GM18517 (cell line): ENCODE measurements at regions not wholly inside any gene's neighbourhood (a gene's known extent, or its start where the extent isn't known, plus 50 kb on each side); places are given as distances from the start of the nearest gene placed in this dataset.

ENCODE experiments used
- ATAC-seq: cut with Tn5 transposase; IDR thresholded peaks from one replicate; pipeline ENCODE4 v1.9.1; 2021; ENCODE audit warnings: mild to moderate bottlenecking, moderate library complexity; ENCODE audit not compliant: unreplicated experiment

GRCh38 chr9:27991221-27991620, 417.9 kb upstream of the C9orf72 start:
- no peak for ATAC-seq

DNA sequence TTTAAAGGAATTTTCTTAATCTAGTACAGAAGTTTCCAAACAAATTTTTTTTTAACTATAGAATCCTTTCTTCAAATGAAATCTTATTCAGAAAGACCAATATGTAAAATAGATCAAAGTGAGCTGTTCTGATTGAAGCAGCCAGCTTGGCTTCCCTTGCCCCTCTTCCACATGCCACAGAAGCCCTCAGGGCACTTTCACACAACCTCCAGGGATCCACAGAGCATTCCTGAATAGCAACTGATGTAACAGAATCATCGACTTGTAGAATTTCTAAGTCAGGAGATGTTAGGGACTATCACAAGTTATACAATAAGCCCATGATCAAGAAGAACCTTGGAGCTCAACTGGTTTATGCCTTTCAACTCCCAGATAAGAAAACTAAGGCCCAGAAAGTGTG, 427.8 kb upstream of the C9orf72 start:
- no peak for ATAC-seq

- no peak for ATAC-seq
Measured at GRCh38 chr9:28004900-28005299, 431.6 kb upstream of the C9orf72 start.

DNA sequence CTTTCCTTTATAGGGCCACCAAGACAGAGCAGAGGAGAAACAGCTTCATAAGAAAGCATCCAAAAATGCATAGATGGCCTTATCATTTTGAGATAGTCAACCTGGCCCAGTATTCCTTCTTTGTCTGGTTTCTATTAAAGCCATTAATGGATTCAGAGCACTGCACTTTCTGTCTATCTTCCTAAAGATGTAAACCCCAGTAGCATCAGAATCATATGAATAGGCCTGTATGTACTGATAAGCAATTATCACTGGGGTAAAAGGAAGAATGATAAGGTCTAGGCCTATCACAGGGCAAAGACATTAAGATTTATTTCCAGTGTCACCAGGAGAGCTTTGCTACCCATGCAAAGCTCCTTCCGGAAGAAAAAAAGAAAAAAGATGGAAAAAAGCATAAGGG, 432.5 kb upstream of the C9orf72 start:
- ATAC-seq, result no peak

GRCh38 chr9:28007097-28007817, 434.0 kb upstream of the C9orf72 start:
- ATAC-seq, result no peak

DNA sequence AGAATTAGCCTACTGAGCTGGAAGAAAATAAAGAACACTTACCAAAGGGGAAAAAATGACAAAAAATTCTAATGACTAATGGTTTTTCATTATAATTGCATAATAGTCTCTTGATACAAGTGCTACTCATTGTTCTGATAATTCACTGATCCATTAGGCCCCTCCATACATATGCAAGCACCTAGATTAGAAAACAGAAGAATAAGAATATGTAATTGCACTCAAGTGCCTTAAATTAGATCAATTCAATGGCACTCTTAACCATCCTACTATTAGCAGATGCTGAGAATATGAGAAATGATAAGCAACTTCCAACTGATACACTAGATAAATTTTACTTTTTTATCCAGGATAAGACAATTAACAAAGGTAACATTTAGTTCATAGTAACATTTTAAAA, 440.9 kb upstream of the C9orf72 start:
- no peak for ATAC-seq

GRCh38 chr9:28024676-28025075, 451.4 kb upstream of the C9orf72 start:
- ATAC-seq, result no peak

DNA sequence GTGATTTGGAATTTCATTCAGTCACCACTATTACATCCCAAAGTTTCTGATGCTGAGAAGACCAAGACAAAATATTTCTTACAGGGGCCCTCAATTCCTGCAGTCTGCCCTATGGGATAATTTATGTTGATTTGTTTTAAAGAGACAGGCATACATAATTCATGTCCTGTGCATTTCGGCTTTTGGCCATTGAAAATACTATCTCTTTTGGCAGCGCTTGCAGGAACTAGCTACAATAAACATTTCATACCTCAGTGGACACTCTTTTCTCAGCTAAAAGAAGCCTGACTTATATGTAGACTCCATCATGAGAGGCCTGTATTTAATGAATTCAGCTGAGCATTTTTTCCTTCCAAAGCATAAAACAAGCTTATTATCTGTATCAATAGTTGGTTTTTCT, 451.9 kb upstream of the C9orf72 start:
- ATAC-seq, result no peak

- no peak for ATAC-seq
Measured at GRCh38 chr9:28031521-28032267, 458.4 kb upstream of the C9orf72 start.

DNA sequence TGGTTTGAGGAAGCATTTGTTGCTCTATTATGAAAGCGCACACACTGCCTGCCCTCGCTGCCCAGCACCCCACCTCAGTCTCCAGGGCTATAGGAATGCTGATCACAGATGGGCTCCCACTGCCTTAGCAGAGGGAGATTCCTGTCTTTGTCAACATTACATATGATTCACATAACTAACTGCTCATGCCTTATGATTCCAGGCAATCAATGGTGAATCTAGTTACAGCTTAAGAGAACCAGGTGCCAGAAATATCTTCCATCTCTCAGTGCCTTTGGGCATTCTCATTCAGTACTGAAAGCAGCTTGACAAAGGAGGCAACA, 458.9 kb upstream of the C9orf72 start:
- no peak for ATAC-seq

- ATAC-seq, result no peak
Measured at GRCh38 chr9:28034242-28034641, 461.0 kb upstream of the C9orf72 start.

GRCh38 chr9:28037968-28038367, 464.7 kb upstream of the C9orf72 start:
- no peak for ATAC-seq

DNA sequence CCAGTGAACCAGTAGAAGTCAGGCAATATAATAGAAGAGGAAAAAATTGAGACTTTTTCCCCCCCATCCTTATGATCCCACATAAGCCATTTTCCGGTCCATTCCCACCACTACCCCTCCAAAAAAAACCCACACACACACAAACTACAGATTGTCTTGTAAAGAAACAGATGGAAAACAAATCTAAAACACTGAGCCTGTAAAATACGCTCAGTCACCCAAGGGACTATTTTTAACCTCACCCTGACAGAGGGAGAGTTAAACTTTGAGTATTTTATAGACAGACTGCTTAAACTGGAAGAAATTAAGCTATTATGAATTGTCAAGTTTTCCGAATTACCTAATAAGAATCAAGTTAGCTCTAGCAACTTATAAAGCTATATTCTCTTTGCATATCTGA, 471.8 kb upstream of the C9orf72 start:
- ATAC-seq, result no peak

- no peak for ATAC-seq
Measured at GRCh38 chr9:28050046-28050445, 476.8 kb upstream of the C9orf72 start.

DNA sequence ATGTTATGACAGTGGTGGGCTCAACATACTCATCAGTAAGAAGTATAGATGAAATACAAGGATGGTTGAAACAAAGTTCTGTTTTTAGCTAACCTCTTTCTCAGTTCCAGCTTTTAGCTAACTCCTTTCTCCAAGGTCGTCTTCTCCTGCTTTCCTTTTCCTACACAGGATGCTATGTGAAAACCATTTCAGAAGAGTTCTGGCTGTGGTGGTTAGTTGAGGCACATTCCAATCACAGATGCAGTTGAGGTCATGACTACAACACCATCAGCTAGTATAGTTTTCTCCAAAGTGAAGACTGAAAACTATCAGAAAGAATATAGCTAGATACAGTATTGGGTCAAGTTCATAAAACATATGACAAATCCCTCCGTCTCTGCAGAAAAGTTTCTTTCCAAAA, 477.7 kb upstream of the C9orf72 start:
- ATAC-seq, result no peak

DNA sequence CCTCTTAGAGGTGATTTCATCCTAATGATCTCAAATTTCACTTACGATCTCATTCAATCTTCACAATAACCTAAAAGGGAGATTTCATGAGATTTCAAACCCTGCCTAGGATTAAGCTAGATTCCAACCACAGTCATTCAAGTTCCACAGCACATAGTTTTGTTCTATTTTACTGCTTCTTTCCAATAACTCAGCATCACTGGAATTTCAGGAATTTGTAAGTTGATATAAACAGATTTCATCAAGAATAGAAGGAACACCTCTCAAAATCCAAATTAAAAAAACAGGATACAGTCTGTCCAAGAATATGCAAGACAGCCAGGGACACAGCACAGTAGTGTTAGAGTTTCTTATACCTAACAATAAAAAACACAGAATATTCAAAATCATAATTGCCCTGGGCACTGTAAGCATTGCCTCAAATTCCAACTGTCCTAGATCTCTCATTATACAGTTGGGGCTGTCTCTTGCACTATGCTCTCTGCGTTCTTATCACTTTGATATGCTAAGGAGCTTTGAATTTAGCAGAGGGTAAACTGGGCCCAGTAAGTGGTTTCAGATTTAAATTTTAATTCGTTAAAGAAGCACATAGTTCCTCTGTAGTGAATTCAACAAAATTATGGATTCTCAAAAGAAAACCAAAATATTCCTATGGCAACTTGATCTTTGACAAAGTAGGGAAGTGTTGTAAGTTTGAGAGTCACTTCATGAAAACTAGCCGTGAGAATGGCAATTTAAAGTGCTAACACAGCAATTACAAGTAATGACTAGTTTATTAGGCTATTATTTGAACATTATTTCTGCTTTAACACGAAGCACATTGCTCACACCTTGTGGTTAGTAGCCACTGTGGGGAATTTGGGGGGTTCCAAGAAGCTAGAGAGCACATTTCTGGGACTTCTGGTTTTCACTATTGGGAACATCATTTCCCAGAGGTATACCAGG, 478.6 kb upstream of the C9orf72 start:
- ATAC-seq, result no peak

DNA sequence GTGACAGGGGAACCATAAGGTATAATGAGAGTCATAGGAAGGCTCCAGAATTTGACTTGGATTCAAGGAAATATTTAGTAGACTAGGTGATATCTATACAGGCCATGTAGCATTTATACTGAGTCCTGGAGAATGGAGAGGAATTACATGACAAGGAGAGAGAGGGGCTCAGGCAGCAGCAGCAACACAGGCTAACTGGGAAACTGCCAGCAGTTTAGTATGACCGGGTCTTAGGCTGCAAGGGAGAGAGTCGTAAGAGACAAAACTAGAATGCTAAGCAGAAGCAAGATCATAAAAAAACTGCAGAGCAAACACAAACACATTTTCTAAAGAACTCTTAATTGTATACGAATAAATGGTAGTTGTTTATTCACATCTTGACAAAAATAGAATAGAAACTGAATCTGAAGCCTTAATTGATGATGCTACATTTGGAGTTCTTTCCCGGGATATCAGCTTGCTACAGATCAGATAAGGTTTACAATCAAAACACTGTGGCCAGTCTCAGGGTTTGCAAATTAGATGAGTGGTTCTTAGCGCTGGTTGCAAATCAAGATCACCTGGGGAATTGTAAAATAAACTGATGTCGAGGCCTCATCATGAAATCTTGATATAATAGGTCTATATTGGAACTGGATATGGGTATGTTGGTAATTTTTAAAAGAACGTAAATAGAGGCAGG, 480.0 kb upstream of the C9orf72 start:
- ATAC-seq, result no peak

GRCh38 chr9:28056006-28056405, 482.7 kb upstream of the C9orf72 start:
- no peak for ATAC-seq

- no peak for ATAC-seq
Measured at GRCh38 chr9:28056466-28056865, 483.2 kb upstream of the C9orf72 start.

GRCh38 chr9:28059192-28059591, 485.9 kb upstream of the C9orf72 start:
- no peak for ATAC-seq

DNA sequence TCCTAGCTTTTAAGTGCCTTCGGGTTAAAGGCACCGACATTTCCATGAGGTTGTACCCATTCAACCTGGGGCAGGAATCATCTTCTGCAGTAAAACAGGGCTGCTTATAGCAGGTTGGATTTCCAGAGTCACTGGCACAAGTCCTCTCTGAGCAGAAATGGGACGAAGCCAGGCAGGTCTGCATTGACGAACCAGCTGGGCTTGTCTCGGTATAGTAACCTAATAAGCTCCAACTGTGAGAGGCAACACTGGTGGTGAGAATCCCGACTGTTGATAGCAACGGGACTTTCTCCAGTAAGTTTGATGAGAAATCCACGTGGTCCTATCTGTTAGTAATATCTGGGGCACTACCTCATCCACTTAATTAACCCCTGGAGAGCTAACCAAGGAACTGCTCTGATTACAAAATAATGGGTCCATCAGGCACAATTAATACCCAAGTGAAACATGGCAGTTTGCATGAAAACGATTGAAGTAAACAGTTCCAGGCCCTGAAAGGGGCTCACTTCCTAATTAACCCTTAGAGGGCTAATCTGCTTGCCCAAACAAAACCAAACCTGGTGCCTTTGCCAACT, 491.0 kb upstream of the C9orf72 start:
- no peak for ATAC-seq
